ENCODE measurements at regions not wholly inside any gene's neighbourhood (a gene's known extent, or its start where the extent isn't known, plus 50 kb on each side); places are given as distances from the start of the nearest gene placed in this dataset.

GRCh38 chr5:67696446-67696845, 499.8 kb upstream of the CD180 start:
- H4K20me1 ChIP-seq = no peaks in the 10 kb centered on the region
- H3K27me3 ChIP-seq = no peaks in the 10 kb centered on the region
- H3K36me3 ChIP-seq = no peaks in the 10 kb centered on the region
- TF ChIP-seq Cebpa-rat (IDR thresholded peaks at IDR 0.05) = no peak
- H3K9ac ChIP-seq = no peak overlapping the region
- H3K4me2 ChIP-seq = no peak overlapping the region
- no peaks in the 10 kb centered on the region for H3K9me3 ChIP-seq
- H3K4me1 ChIP-seq = no peaks in the 10 kb centered on the region
- no peak overlapping the region for H3K27ac ChIP-seq
- H3K4me3 ChIP-seq = no peak overlapping the region

GRCh38 chr5:67695369-67695768, 498.8 kb upstream of the CD180 start:
- no peaks in the 10 kb centered on the region for H4K20me1 ChIP-seq
- H3K9me3 ChIP-seq = no peaks in the 10 kb centered on the region
- H3K4me3 ChIP-seq = no peak overlapping the region
- H3K36me3 ChIP-seq = no peaks in the 10 kb centered on the region
- no peak overlapping the region for H3K9ac ChIP-seq
- no peak for TF ChIP-seq Cebpa-rat (IDR thresholded peaks at IDR 0.05)
- H3K27ac ChIP-seq = no peak overlapping the region
- H3K4me1 ChIP-seq = no peaks in the 10 kb centered on the region
- H3K4me2 ChIP-seq = no peak overlapping the region
- no peaks in the 10 kb centered on the region for H3K27me3 ChIP-seq

- no peaks in the 10 kb centered on the region for H3K9me3 ChIP-seq
- H3K27ac ChIP-seq = no peak overlapping the region
- H3K9ac ChIP-seq = no peak overlapping the region
- no peaks in the 10 kb centered on the region for H4K20me1 ChIP-seq
- no peaks in the 10 kb centered on the region for H3K27me3 ChIP-seq
- H3K4me2 ChIP-seq = no peak overlapping the region
- no peaks in the 10 kb centered on the region for H3K36me3 ChIP-seq
- H3K4me1 ChIP-seq = no peaks in the 10 kb centered on the region
- H3K4me3 ChIP-seq = no peak overlapping the region
- no peak for TF ChIP-seq Cebpa-rat (IDR thresholded peaks at IDR 0.05)
These were observed 498.2 kb upstream of the CD180 start for GRCh38 chr5:67694810-67695191.

GRCh38 chr5:67693956-67694809, 497.6 kb upstream of the CD180 start:
- Histone ChIP-seq H3K36me3 (no peaks in the 10 kb centered on the region), H3K4me3 (no peak overlapping the region), H4K20me1 (no peaks in the 10 kb centered on the region), H3K27me3 (no peaks in the 10 kb centered on the region), H3K9ac (no peak overlapping the region), H3K4me1 (no peaks in the 10 kb centered on the region), H3K9me3 (no peaks in the 10 kb centered on the region), H3K4me2 (no peak overlapping the region), H3K27ac (no peak overlapping the region)
- no peak for TF ChIP-seq Cebpa-rat (IDR thresholded peaks at IDR 0.05)

- no peak overlapping the region for H3K27ac ChIP-seq
- no peaks in the 10 kb centered on the region for H3K4me1 ChIP-seq
- H3K9me3 ChIP-seq = no peaks in the 10 kb centered on the region
- H4K20me1 ChIP-seq = no peaks in the 10 kb centered on the region
- no peaks in the 10 kb centered on the region for H3K27me3 ChIP-seq
- no peak overlapping the region for H3K4me2 ChIP-seq
- no peak overlapping the region for H3K4me3 ChIP-seq
- H3K9ac ChIP-seq = no peak overlapping the region
- no peak for TF ChIP-seq Cebpa-rat (IDR thresholded peaks at IDR 0.05)
- H3K36me3 ChIP-seq = no peaks in the 10 kb centered on the region
These were observed 490.1 kb upstream of the CD180 start for GRCh38 chr5:67686746-67687145.

GRCh38 chr5:67681703-67682102, 485.1 kb upstream of the CD180 start:
- Histone ChIP-seq H3K4me1 (no peaks in the 10 kb centered on the region), H3K27me3 (no peaks in the 10 kb centered on the region), H3K9ac (no peak overlapping the region), H4K20me1 (no peaks in the 10 kb centered on the region), H3K4me2 (no peak overlapping the region), H3K27ac (no peak overlapping the region), H3K9me3 (no peaks in the 10 kb centered on the region), H3K4me3 (no peak overlapping the region), H3K36me3 (no peaks in the 10 kb centered on the region)
- TF ChIP-seq Cebpa-rat (IDR thresholded peaks at IDR 0.05) = no peak

- H3K36me3 ChIP-seq = no peaks in the 10 kb centered on the region
- H3K4me2 ChIP-seq = no peak overlapping the region
- H3K9ac ChIP-seq = no peak overlapping the region
- H3K27me3 ChIP-seq = no peaks in the 10 kb centered on the region
- H3K27ac ChIP-seq = no peak overlapping the region
- H3K4me3 ChIP-seq = no peak overlapping the region
- H4K20me1 ChIP-seq = no peaks in the 10 kb centered on the region
- no peaks in the 10 kb centered on the region for H3K9me3 ChIP-seq
- H3K4me1 ChIP-seq = no peaks in the 10 kb centered on the region
- TF ChIP-seq Cebpa-rat (IDR thresholded peaks at IDR 0.05) = no peak
These were observed 483.5 kb upstream of the CD180 start for GRCh38 chr5:67680099-67680498.

GRCh38 chr5:67679184-67679841, 482.7 kb upstream of the CD180 start:
- H3K27me3 ChIP-seq = no peaks in the 10 kb centered on the region
- H3K36me3 ChIP-seq = no peaks in the 10 kb centered on the region
- no peak overlapping the region for H3K9ac ChIP-seq
- H4K20me1 ChIP-seq = no peaks in the 10 kb centered on the region
- no peak for TF ChIP-seq Cebpa-rat (IDR thresholded peaks at IDR 0.05)
- no peak overlapping the region for H3K4me3 ChIP-seq
- no peaks in the 10 kb centered on the region for H3K9me3 ChIP-seq
- H3K27ac ChIP-seq = no peak overlapping the region
- no peaks in the 10 kb centered on the region for H3K4me1 ChIP-seq
- H3K4me2 ChIP-seq = no peak overlapping the region

GRCh38 chr5:67678594-67678993, 482.0 kb upstream of the CD180 start:
- Histone ChIP-seq H3K4me2 (no peak overlapping the region), H3K4me1 (peaks cover 2% of the 10 kb centered on the region; the same call in 1 of the 2 replicates)

GRCh38 chr5:67677422-67677970, 480.9 kb upstream of the CD180 start:
- Histone ChIP-seq H3K27ac (no peak overlapping the region), H3K4me3 (no peak overlapping the region), H3K9ac (no peak overlapping the region), H4K20me1 (no peaks in the 10 kb centered on the region), H3K4me2 (no peak overlapping the region), H3K4me1 (peaks cover 13% of the 10 kb centered on the region), H3K27me3 (no peaks in the 10 kb centered on the region), H3K36me3 (no peaks in the 10 kb centered on the region), H3K9me3 (no peaks in the 10 kb centered on the region)
- TF ChIP-seq Cebpa-rat (IDR thresholded peaks at IDR 0.05) = no peak

More at GRCh38 chr5:67678594-67678993, 482.0 kb upstream of the CD180 start:
- Histone ChIP-seq H3K27me3 (no peaks in the 10 kb centered on the region), H3K9ac (no peak overlapping the region), H4K20me1 (no peaks in the 10 kb centered on the region), H3K27ac (no peak overlapping the region), H3K4me3 (no peak overlapping the region), H3K36me3 (no peaks in the 10 kb centered on the region), H3K9me3 (no peaks in the 10 kb centered on the region)
- no peak for TF ChIP-seq Cebpa-rat (IDR thresholded peaks at IDR 0.05)

All from BLaER1 (cell line).